ENCODE measurements at regions not wholly inside any gene's neighbourhood (a gene's known extent, or its start where the extent isn't known, plus 50 kb on each side); places are given as distances from the start of the nearest gene placed in this dataset.

DNA sequence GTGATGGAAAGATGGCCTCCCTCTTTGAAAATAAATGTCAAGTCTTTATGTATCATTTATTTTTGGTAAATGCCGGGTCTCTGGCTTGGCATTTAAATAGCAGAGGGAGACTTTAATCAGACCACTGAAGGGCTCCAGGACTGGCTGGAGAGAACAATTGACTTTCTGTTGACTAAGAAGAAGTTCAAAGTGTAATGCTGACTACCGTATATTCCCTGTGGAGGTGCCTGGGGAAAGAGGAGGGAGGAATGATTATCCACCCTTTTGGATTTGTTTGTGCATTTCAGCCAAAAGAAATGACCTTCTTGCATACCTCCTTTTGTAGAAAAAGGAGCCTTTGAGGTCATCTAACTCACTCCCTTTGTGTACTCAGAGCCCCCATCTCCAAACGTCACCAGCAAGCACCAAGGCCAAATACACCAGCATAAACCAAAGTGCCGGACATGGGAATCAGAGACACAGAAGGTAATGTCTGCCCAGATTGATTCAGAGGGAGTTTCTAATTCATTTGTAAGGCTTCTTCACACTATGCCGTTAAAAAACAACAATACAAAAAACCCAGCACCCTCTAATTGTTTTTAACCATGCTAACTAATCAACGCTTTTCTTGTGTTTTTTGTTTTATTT, 75.2 kb downstream of the PRLHR start:
- no peak for TF ChIP-seq EZH2 (IDR thresholded peaks at IDR 0.05; ENCODE audit: low read length, unreplicated experiment)
- TF ChIP-seq, protein P1, sequence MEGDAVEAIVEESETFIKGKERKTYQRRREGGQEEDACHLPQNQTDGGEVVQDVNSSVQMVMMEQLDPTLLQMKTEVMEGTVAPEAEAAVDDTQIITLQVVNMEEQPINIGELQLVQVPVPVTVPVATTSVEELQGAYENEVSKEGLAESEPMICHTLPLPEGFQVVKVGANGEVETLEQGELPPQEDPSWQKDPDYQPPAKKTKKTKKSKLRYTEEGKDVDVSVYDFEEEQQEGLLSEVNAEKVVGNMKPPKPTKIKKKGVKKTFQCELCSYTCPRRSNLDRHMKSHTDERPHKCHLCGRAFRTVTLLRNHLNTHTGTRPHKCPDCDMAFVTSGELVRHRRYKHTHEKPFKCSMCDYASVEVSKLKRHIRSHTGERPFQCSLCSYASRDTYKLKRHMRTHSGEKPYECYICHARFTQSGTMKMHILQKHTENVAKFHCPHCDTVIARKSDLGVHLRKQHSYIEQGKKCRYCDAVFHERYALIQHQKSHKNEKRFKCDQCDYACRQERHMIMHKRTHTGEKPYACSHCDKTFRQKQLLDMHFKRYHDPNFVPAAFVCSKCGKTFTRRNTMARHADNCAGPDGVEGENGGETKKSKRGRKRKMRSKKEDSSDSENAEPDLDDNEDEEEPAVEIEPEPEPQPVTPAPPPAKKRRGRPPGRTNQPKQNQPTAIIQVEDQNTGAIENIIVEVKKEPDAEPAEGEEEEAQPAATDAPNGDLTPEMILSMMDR (conservative IDR thresholded peaks at IDR 0.05; ENCODE audit: low read depth, low read length) = no peak
- no peak for TF ChIP-seq EZH2phosphoT487 (IDR thresholded peaks at IDR 0.05; ENCODE audit: borderline replicate concordance, low read length)

Data from PC-3 (cell line).